ENCODE measurements at regions not wholly inside any gene's neighbourhood (a gene's known extent, or its start where the extent isn't known, plus 50 kb on each side); places are given as distances from the start of the nearest gene placed in this dataset.

GRCh38 chr10:2252096-2252495, 514.8 kb upstream of the ADARB2 start:
- Histone ChIP-seq H3K4ac (ENCODE audit: low read depth in 1 of 2, low read length in 2 of 2) (no peak overlapping the region), H3K36me3 (ENCODE audit: control insufficient read depth in 1 of 2, insufficient read depth in 2 of 2, low read depth in 1 of 2, low read length in 2 of 2) (no peaks in the 10 kb centered on the region)
- 79% methylated on average over 6 of the region's 6 CpGs for WGBS

GRCh38 chr10:2251631-2252030, 514.3 kb upstream of the ADARB2 start:
- H3K4me1 ChIP-seq (ENCODE audit: control insufficient read depth, insufficient read depth, low read depth, low read length): no peaks in the 10 kb centered on the region
- no peak overlapping the region for H3K9ac ChIP-seq (ENCODE audit: low read length)
- H4K8ac ChIP-seq (ENCODE audit: low read length): no peak overlapping the region
- no peak for DNase-seq
- no peaks in the 10 kb centered on the region for H3K27me3 ChIP-seq (ENCODE audit: control insufficient read depth in 1 of 2, insufficient read depth in 1 of 2, low read length in 2 of 2)
- H2BK12ac ChIP-seq (ENCODE audit: low read length in 2 of 2): no peak overlapping the region
- no peak overlapping the region for H3K4ac ChIP-seq (ENCODE audit: low read depth in 1 of 2, low read length in 2 of 2)
- H2BK15ac ChIP-seq (ENCODE audit: low read depth, poor library complexity, severe bottlenecking): no peak overlapping the region
- 68% methylated on average over 7 of the region's 8 CpGs for whole genome bisulfite sequencing
- H3K23ac ChIP-seq (ENCODE audit: low read length in 2 of 2): no peak overlapping the region
- H3K9me3 ChIP-seq (ENCODE audit: control insufficient read depth, low read length): peaks cover 29% of the 10 kb centered on the region
- H3K4me3 ChIP-seq (ENCODE audit: insufficient read depth in 1 of 2, low read depth in 1 of 2, low read length in 2 of 2): no peak overlapping the region
- H3K27ac ChIP-seq (ENCODE audit: low read length, poor library complexity, severe bottlenecking): no peak overlapping the region
- no peak overlapping the region for H2BK120ac ChIP-seq (ENCODE audit: low read depth, low read length)
- H3K4me2 ChIP-seq (ENCODE audit: low read length, poor library complexity, severe bottlenecking): no peak overlapping the region
- H3K36me3 ChIP-seq (ENCODE audit: control insufficient read depth in 1 of 2, insufficient read depth in 2 of 2, low read depth in 1 of 2, low read length in 2 of 2): no peaks in the 10 kb centered on the region
- no peak overlapping the region for H2AFZ ChIP-seq (ENCODE audit: low read depth, low read length)
- no peak overlapping the region for H2BK5ac ChIP-seq (ENCODE audit: low read depth, low read length, poor library complexity, severe bottlenecking)
- H2AK5ac ChIP-seq (ENCODE audit: low read length, severe bottlenecking): no peak overlapping the region
- H4K91ac ChIP-seq (ENCODE audit: low read length): no peak overlapping the region
- H3K14ac ChIP-seq (ENCODE audit: low read length in 2 of 2): no peak overlapping the region
- no peaks in the 10 kb centered on the region for H3K79me1 ChIP-seq (replicated peaks; ENCODE audit: low read length, poor library complexity, severe bottlenecking)
- no peak overlapping the region for H3K18ac ChIP-seq (ENCODE audit: low read depth in 1 of 2, low read length in 2 of 2)

More at GRCh38 chr10:2252096-2252495, 514.8 kb upstream of the ADARB2 start:
- Histone ChIP-seq H3K4me1 (ENCODE audit: control insufficient read depth, insufficient read depth, low read depth, low read length) (no peaks in the 10 kb centered on the region), H3K27ac (ENCODE audit: low read length, poor library complexity, severe bottlenecking) (no peak overlapping the region), H2BK12ac (ENCODE audit: low read length in 2 of 2) (no peak overlapping the region), H2BK15ac (ENCODE audit: low read depth, poor library complexity, severe bottlenecking) (no peak overlapping the region), H3K14ac (ENCODE audit: low read length in 2 of 2) (no peak overlapping the region), H3K9me3 (ENCODE audit: control insufficient read depth, low read length) (peaks cover 28% of the 10 kb centered on the region), H3K23ac (ENCODE audit: low read length in 2 of 2) (no peak overlapping the region), H2BK120ac (ENCODE audit: low read depth, low read length) (no peak overlapping the region), H3K79me1 (replicated peaks; ENCODE audit: low read length, poor library complexity, severe bottlenecking) (no peaks in the 10 kb centered on the region), H3K4me2 (ENCODE audit: low read length, poor library complexity, severe bottlenecking) (no peak overlapping the region), H3K18ac (ENCODE audit: low read depth in 1 of 2, low read length in 2 of 2) (no peak overlapping the region), H4K8ac (ENCODE audit: low read length) (no peak overlapping the region), H4K91ac (ENCODE audit: low read length) (no peak overlapping the region), H2AFZ (ENCODE audit: low read depth, low read length) (no peak overlapping the region), H3K4me3 (ENCODE audit: insufficient read depth in 1 of 2, low read depth in 1 of 2, low read length in 2 of 2) (no peak overlapping the region), H2BK5ac (ENCODE audit: low read depth, low read length, poor library complexity, severe bottlenecking) (no peak overlapping the region), H2AK5ac (ENCODE audit: low read length, severe bottlenecking) (no peak overlapping the region), H3K27me3 (ENCODE audit: control insufficient read depth in 1 of 2, insufficient read depth in 1 of 2, low read length in 2 of 2) (no peaks in the 10 kb centered on the region), H3K9ac (ENCODE audit: low read length) (no peak overlapping the region)
- DNase-seq: no peak

GRCh38 chr10:2246747-2247146, 509.4 kb upstream of the ADARB2 start:
- no peaks in the 10 kb centered on the region for H3K79me1 ChIP-seq (replicated peaks; ENCODE audit: low read length, poor library complexity, severe bottlenecking)
- no peaks in the 10 kb centered on the region for H3K36me3 ChIP-seq (ENCODE audit: control insufficient read depth in 1 of 2, insufficient read depth in 2 of 2, low read depth in 1 of 2, low read length in 2 of 2)
- no peak overlapping the region for H3K4ac ChIP-seq (ENCODE audit: low read depth in 1 of 2, low read length in 2 of 2)
- H3K18ac ChIP-seq (ENCODE audit: low read depth in 1 of 2, low read length in 2 of 2): no peak overlapping the region
- H3K4me2 ChIP-seq (ENCODE audit: low read length, poor library complexity, severe bottlenecking): no peak overlapping the region
- 85% methylated on average over 5 of the region's 5 CpGs for WGBS
- no peaks in the 10 kb centered on the region for H3K4me1 ChIP-seq (ENCODE audit: control insufficient read depth, insufficient read depth, low read depth, low read length)
- no peak overlapping the region for H3K4me3 ChIP-seq (ENCODE audit: insufficient read depth in 1 of 2, low read depth in 1 of 2, low read length in 2 of 2)
- no peaks in the 10 kb centered on the region for H3K27me3 ChIP-seq (ENCODE audit: control insufficient read depth in 1 of 2, insufficient read depth in 1 of 2, low read length in 2 of 2)
- no peak overlapping the region for H2AK5ac ChIP-seq (ENCODE audit: low read length, severe bottlenecking)
- no peak overlapping the region for H2BK5ac ChIP-seq (ENCODE audit: low read depth, low read length, poor library complexity, severe bottlenecking)
- H3K14ac ChIP-seq (ENCODE audit: low read length in 2 of 2): no peak overlapping the region
- peaks cover 27% of the 10 kb centered on the region for H3K9me3 ChIP-seq (ENCODE audit: control insufficient read depth, low read length)
- no peak overlapping the region for H2BK12ac ChIP-seq (ENCODE audit: low read length in 2 of 2)
- no peak overlapping the region for H4K91ac ChIP-seq (ENCODE audit: low read length)
- no peak overlapping the region for H2AFZ ChIP-seq (ENCODE audit: low read depth, low read length)
- H3K23ac ChIP-seq (ENCODE audit: low read length in 2 of 2): no peak overlapping the region
- no peak for DNase-seq
- H2BK120ac ChIP-seq (ENCODE audit: low read depth, low read length): no peak overlapping the region
- no peak overlapping the region for H3K27ac ChIP-seq (ENCODE audit: low read length, poor library complexity, severe bottlenecking)
- no peak overlapping the region for H3K9ac ChIP-seq (ENCODE audit: low read length)
- H2BK15ac ChIP-seq (ENCODE audit: low read depth, poor library complexity, severe bottlenecking): no peak overlapping the region
- H4K8ac ChIP-seq (ENCODE audit: low read length): no peak overlapping the region

- H4K8ac ChIP-seq (ENCODE audit: low read length): no peak overlapping the region
- no peaks in the 10 kb centered on the region for H3K36me3 ChIP-seq (ENCODE audit: control insufficient read depth in 1 of 2, insufficient read depth in 2 of 2, low read depth in 1 of 2, low read length in 2 of 2)
- H3K4me1 ChIP-seq (ENCODE audit: control insufficient read depth, insufficient read depth, low read depth, low read length): no peaks in the 10 kb centered on the region
- H3K9ac ChIP-seq (ENCODE audit: low read length): no peak overlapping the region
- H3K27me3 ChIP-seq (ENCODE audit: control insufficient read depth in 1 of 2, insufficient read depth in 1 of 2, low read length in 2 of 2): no peaks in the 10 kb centered on the region
- H3K4me3 ChIP-seq (ENCODE audit: insufficient read depth in 1 of 2, low read depth in 1 of 2, low read length in 2 of 2): no peak overlapping the region
- H3K4ac ChIP-seq (ENCODE audit: low read depth in 1 of 2, low read length in 2 of 2): no peak overlapping the region
- H2AK5ac ChIP-seq (ENCODE audit: low read length, severe bottlenecking): no peak overlapping the region
- H2BK12ac ChIP-seq (ENCODE audit: low read length in 2 of 2): no peak overlapping the region
- WGBS: 91% methylated on average over 5 of the region's 5 CpGs
- no peak overlapping the region for H2AFZ ChIP-seq (ENCODE audit: low read depth, low read length)
- H3K9me3 ChIP-seq (ENCODE audit: control insufficient read depth, low read length): peaks cover 28% of the 10 kb centered on the region
- H3K14ac ChIP-seq (ENCODE audit: low read length in 2 of 2): no peak overlapping the region
- DNase-seq: no peak
- H2BK5ac ChIP-seq (ENCODE audit: low read depth, low read length, poor library complexity, severe bottlenecking): no peak overlapping the region
- no peak overlapping the region for H3K4me2 ChIP-seq (ENCODE audit: low read length, poor library complexity, severe bottlenecking)
- no peak overlapping the region for H4K91ac ChIP-seq (ENCODE audit: low read length)
- H2BK120ac ChIP-seq (ENCODE audit: low read depth, low read length): no peak overlapping the region
- H3K23ac ChIP-seq (ENCODE audit: low read length in 2 of 2): no peak overlapping the region
- no peak overlapping the region for H3K27ac ChIP-seq (ENCODE audit: low read length, poor library complexity, severe bottlenecking)
- H3K18ac ChIP-seq (ENCODE audit: low read depth in 1 of 2, low read length in 2 of 2): no peak overlapping the region
- no peak overlapping the region for H2BK15ac ChIP-seq (ENCODE audit: low read depth, poor library complexity, severe bottlenecking)
- H3K79me1 ChIP-seq (replicated peaks; ENCODE audit: low read length, poor library complexity, severe bottlenecking): no peaks in the 10 kb centered on the region
Measured at GRCh38 chr10:2245580-2245979, 508.3 kb upstream of the ADARB2 start.

Data from mesenchymal stem cell (in vitro differentiated cells and primary cell).